Fibroblast of the conjunctiva (primary cell): ENCODE measurements at regions not wholly inside any gene's neighbourhood (a gene's known extent, or its start where the extent isn't known, plus 50 kb on each side); places are given as distances from the start of the nearest gene placed in this dataset.
"Not testable (repeated sequence)": the region's sequence is repeated elsewhere in the genome, so short reads cannot be mapped to it uniquely, and the experiment has no call there.

ENCODE experiments used
- DNase-seq: peaks from one replicate; pipeline ENCODE4 v3.0.0-alpha.2; 2010; ENCODE audit warnings: low read depth

DNA sequence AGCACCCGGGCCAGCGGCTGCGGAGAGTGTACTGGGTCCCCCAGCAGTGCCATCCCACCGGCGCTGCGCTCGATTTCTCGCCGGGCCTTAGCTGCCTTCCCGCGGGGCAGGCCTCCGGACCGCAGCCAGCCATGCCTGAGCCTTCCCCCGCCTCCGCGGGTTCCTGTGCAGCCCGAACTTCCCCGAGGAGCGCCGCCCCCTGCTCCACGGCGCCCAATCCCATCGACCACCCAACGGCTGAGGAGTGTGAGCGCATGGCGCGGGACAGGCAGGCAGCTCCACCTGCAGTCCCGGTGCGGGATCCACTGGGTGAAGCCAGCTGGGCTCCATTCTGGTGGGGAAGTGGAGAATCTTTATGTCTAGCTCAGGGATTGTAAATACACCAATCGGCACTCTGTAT is 325.4 kb downstream of the PPP1R3A start:
- DNase-seq, result not testable (repeated sequence)

DNA sequence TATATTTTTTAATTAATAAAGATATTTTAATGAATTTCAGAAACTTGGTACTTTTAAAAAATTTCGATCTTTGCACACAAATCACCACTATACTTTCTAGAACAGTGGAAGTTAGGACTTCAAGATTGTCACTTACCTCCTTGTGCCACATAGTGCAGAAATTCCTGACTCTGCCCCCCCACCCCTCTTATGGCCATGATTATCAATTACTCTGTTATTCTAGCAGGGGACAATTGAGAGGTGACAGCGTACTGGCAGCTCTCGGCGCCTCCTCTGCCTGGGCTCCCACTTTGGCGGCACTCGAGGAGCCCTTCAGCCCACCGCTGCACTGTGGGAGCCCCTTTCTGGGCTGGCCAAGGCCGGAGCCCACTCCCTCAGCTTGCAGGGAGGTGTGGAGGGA is 325.9 kb downstream of the PPP1R3A start:
- not testable (repeated sequence) for DNase-seq

DNA sequence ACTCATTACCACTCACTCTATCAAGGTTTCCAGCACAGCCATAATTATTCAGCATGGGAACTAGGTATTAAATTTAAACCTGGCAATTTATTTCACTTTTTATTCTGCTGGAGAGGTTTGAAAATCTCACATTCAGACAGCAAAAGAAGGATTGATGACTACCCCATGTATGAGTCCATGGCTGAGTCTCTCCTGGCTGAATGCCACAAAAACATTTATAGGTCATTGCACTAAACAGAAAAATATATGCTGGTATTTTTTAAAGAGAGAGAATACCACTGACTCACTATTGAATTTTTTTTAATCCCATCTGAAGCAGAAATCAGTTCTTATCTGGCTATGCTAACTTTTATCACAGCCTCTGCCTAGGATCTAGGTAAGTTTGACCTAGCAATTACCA is 336.3 kb downstream of the PPP1R3A start:
- no peak for DNase-seq

DNA sequence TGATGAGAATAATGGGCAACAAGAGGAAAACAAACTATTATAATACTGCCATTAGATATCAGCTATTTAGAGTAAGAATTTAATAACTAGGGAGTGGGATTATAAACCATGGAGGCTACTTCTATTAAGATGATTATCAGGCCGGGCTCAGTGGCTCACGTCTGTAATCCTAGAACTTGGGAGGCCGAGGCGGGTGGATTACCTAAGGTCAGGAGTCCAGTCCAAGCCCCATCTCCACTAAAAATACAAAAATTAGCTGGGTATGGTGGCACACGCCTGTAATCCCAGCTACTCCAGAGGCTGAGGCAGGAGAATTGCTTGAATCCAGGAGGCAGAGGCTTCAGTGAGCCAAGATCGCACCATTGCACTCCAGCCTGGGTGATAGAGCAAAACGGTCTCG is 355.6 kb downstream of the PPP1R3A start:
- not testable (repeated sequence) for DNase-seq

DNA sequence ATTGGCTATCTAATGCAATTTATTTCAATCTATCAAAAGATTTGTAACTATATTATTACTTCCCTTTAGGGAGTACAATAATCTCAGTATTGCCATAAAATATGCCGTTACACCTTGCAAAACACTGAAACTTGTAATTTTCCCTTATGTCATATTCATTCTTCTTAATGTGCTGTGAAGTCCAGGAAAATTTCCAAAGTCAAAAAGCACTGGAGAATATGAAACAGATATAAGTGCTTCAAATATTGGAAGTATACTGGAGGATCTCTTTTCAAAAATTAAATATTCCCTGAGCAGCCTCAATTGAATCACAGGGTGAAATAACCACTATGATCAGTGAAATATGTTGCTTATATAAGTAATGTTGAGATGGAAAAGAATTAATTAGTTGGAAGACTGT is 356.0 kb downstream of the PPP1R3A start:
- DNase-seq, result no peak

DNA sequence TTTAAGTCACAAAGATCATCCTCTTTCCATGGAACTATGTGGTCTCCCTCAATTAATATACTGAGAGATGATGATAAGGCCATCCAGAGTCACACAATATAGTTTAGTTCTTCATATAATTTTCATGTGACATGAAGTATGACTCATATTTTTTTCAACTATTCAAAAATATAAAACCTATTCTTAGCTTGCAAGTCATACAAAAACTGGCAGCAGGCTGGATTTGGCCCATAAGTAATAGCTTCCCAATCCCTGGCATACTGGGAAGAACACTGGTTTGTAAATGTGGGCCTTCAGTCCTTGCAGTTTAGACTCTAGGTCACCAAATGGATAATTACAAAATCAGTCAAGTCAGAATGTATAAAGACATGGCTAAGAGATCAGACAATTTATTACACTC is 356.6 kb downstream of the PPP1R3A start:
- no peak for DNase-seq

DNA sequence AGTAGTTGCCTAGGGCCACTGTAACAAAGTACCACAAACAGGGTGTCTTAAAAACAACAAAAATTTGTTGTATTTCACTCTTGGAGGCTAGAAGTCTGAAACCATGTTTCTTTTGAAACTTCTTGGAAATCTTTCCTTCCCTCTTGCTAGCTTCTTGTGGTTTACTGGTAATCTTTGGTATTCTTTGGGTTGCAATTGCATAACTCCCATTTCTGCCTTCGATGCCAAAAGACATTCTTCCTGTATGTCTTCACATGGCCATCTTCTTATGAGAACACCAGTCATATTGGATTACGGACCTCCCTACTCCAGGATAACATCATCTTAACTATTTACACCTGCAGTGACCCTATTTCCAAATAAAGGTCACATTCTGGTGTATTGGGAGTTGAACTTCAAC is 357.4 kb downstream of the PPP1R3A start:
- DNase-seq, result peak; percentile 6

DNA sequence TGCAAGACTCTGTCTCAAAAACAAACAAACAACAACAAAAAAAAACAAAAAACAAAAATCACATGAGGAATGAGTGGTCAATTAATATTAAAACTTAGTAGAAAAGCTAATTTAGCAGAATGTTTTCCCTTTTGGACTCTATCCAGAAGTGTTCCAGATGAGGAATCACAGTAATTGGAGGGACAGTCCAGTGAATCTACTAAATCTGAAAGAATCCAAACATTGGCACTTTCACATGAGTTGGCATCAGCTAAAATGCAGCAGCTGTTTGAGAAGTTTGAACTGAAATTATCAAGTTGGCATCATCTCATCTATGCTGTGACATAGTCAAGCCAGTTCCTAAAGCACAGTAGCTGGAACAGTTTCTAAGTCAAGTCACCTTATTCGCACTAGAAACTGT is 367.8 kb downstream of the PPP1R3A start:
- no peak for DNase-seq

DNA sequence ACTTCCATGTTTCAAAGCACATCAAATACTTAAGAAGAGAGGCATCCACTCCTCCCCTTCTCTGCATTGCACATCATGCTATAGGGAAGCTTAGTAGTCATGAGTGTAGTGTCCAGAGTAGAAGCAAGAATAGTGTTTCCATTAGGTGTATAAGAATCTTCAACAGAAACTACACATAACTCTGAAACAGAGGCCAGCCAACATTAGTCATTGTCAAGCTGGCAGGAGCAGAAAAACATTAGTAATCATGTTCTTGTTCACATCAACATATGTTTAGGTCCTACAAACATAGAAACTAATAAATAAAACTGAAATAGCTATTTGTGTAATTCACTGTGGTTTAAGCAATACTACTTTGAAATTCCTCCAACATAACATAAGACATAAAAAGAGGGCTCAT is 370.2 kb downstream of the PPP1R3A start:
- no peak for DNase-seq

DNA sequence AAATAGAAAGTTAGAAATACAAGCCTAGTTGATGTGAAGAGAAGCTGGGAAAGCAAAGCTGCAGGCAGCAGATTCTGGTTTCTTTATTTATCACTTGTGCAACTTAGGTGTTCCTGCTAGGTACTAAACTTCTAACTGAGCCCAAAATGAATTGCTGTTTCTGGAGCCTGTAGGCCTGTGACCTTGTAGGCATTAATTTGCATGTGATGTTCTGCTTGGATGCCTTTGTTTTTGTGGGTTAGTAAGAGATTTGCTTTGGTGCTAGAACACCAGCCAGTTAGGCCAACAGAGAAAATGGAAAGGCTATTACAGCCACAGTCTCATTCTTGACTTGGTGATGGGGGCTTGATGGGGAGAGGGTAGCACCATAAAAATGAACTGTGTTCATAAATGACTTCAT is 370.7 kb downstream of the PPP1R3A start:
- DNase-seq, result no peak

DNA sequence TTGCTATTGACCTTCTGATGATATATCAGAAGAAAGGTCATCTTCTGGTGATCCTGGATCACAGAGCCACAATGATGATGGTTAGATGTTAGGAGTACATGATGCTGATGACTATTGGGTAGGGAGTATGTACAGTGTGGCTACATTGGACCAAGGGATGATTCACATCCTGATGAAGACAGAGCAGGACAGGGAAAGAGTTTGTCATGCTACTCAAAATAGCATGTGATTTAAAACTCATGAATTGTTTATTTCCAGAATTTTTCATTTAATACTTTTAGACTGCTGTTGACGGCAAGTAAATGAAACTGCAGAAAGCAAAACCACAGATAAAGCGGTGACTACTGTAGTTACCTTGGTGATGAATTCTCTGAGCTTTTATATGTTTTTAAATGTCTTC is 397.3 kb downstream of the PPP1R3A start:
- DNase-seq, result no peak

DNA sequence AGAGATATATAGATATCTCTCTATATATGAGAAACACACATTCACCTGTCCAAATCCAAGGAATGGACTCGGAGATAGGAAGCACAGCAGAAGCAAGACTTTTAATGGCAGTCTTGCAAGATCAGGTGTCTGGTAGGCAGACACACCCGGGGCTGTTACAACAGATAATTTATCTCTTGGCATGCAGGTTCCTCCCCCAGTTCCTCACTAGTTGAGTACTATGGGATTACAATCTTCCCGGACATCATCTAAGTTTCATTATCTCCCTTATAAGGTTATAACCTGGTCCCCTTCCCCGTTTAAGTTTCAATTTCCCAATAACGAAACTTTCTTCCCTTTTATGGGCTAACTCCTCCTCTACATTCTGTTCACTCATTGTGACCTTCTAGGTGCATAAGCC is 399.3 kb downstream of the PPP1R3A start:
- no peak for DNase-seq

DNA sequence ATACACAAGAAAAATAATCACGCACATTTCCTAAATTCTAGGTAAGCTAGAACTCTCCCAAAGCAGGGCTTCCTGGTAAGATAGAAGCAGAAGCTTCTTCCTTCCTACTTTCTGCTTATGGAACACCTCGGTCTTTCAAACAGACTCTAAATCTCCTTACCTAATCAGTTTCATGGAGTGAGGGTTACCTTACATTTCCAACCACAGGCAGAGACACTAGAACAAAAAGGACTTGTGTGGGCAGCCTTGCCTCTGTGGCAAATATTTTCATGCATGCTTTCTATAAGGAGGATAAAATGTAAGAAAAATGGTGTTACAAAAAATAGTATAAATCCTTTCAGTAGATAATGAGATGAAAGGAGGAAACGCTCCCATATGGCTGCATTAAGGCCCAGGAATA is 386.3 kb upstream of the SMIM30 start:
- no peak for DNase-seq

DNA sequence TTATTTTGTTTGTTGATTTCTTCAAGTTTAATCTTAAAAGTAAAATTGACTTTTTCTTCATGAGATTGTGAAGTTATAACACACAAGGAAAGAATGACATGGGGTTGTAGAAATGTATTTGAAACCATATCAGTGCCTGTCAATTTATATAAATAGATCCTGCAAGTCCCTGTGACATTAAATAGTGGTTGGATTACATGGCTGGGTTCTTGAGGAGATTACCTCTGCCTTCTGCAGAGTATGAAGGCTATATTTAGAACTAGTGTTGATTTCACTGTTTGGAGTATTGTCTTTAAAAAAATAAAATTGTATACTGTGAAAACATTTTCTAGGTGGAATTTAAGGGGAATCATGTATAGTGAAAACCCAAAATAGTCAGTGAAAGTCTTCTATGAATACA is 385.8 kb upstream of the SMIM30 start:
- DNase-seq, result no peak

DNA sequence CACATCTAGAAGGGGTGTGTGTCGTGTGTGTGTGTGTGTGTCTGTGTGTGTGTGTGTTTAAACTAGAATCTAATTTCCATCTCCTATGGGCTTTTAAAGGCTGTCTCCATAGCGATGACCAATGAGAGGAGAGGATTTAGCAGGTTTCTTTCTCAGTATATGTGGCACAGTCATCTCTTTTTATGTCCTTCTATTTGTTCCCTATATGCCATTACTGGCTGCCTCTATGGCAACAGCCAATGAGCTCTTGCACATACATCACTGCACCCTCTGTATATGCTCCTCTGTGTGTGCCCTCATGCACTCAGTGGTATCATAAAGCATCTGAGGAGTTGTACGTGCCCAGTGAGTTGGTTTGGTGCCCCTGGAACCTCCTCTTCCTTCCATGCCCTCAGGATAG is 378.2 kb upstream of the SMIM30 start:
- DNase-seq, result not testable (repeated sequence)

DNA sequence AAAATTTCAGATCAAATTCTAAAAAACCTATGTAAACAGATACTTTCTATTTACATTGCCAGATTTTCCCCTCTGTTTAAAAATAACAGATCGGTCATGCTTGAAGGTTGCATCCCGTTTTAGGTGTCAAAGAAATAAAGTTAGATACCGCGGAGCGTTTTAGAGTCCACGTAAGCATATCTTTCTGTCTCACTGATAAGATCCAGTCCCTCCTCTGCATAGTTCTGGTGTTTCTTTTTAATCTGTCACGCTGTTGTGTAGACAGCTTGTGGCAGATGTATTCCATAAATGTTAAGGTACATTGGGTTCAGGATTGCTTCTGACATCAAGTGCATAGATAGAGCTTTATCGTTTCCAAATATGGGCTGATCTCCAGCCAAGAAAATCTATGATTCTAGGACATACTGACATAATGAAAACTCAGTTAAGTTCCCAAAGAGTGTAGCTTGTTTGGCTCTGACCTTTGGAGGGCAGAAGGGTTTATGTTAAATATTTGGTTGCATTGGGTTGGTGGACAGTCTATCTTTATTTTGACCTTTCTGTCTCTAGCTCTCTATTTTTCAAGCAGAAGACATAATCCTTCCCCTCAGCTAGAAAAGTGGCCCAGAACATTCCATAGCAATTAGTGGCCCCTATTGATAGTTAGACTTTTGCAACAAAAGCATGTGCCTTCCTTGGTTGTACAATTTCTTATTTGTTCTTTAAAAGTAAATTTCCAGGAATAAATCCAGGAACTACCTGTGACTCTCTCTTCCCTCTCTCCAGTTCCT is 376.6 kb upstream of the SMIM30 start:
- not testable (repeated sequence) for DNase-seq

DNA sequence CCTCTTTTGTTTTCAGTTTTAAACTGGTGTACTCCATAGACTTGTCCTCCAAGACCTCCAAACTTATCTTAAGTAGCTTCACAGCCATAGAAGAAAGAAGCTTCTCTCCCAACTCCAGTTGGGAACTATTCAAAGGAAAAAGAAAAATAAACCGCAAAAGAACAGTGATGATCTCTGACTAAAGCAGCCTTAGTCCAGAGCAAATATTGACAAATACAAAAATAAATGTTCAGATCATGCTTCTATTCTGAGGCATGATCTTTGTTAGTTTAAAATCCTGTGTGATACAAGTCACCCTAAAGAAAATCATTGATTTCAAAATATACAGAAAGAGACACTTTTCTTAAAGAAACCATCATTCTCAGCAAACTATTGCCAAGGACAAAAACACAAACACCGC is 373.0 kb upstream of the SMIM30 start:
- no peak for DNase-seq

DNA sequence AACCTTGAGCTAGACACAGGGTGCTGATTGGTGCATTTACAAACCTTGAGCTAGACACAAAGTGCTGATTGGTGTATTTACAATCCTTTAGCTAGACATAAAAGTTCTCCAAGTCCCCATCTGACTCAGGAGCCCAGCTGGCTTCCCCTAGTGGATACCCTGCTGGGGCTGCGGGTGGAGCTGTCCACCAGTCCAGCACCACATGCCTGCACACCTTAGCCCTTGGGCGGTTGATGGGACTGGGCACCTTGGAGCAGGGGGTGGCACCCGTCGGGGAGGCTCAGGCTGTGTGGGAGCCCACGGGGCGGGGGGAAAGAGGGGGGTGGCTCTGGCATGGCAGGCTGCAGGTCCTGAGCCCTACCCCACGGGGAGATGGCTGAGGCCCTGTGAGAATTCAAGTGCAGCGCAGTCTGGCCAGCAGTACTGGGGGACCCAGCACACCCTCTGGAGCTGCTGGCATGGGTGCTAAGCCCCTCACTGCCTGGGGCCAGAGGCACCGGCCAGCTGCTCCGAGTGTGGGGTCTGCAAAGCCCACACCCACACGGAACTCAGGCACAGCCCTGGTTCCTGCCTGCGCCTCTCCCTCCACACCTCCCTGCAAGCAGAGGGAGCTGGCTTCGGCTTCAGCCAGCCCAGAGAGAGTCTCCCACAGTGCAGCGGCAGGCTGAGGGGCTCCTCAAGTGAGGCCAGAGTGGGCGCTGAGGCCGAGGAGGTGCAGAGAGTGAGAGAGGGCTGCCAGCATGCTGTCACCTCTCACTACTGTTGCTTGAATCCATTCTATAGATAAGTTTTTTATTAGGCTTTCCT is 369.8 kb upstream of the SMIM30 start:
- DNase-seq, result no peak

DNA sequence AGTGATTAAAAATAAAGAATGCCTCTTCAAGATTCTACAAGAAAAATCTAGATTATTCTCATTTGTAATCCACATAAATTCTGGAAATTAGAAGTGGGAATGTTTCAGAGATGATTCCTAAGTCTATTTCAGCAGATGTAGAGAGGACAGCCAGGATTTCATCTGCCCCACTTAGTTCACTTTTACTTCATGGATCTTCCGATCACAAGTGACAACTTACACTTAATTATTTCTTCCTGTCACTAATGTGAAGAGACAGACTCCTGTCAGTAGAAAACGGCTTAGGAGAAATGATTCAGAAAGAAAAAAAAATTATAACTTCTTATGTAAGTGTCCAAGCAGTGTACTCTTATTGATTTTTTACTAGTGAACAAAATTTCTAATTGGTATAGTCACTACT is 368.2 kb upstream of the SMIM30 start:
- no peak for DNase-seq

DNA sequence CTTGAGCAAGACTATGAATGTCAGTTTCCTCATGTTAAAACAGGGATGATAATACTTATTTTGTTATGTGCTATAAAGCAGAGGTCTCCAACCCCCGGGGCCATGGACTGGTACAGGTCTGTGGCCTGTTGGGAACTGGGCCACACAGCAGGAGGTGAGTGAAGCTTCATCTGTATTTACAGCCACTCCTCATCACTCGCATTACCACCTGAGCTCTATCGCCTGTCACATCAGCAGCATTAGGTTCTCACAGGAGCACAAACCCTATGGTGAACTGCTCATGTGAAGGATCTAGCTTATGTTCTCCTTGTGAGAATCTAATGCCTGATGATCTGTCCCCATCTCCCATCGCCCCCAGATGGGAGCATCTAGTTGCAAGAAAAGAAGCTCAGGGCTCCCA is 365.3 kb upstream of the SMIM30 start:
- DNase-seq, result no peak

DNA sequence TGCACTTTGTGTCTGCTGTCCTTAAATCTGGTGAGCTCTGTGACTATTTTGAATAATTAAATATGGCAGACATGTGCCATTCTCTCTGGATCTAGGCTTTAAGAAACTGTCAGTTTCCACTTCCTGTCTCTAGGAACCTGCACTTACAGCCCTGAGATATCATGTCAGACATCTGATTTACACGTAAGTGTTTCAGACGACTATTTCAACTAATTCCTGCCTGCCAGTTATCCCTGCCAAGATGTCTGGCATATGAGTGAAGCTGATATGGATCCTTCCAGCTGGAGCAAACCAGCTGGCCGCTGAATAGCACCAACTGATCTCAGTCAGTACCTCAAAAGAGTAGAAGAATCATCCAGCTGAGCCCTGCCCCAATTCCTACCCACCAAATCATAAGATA is 362.2 kb upstream of the SMIM30 start:
- no peak for DNase-seq

DNA sequence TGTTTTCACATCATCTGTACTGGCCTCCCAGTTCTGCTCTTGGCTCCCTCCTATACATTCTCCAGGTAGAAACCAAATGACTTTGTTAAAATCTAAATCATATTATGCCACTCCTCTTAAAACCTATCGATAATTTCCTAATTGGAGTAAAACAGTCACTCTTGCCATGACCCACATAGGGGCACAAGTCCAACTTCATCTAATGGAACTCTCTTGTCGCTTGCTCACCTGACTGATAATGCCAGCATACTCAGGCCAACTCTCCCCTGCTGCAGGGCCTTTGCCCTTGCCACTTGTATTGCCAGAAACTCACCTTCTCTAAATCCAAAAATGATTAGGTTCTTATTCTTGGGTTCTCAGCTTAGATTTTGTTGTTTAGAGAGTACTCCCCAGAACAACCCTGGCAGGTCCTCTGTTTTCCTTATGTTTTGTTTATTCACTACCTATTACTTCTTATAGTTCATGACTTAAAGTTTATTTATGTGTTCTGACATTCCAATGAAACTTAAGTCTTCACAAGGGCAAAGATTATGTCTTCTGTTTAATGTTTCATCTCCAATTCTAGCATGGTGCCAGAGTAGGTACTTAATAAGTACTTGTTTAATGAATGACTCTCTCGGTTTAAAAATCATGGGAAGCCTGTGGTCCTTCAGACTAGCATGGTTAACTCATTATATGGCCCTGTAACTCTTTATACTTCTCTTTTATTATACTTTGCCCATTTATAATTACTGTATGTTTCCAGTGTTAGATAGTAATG is 345.9 kb upstream of the SMIM30 start:
- DNase-seq, result no peak

DNA sequence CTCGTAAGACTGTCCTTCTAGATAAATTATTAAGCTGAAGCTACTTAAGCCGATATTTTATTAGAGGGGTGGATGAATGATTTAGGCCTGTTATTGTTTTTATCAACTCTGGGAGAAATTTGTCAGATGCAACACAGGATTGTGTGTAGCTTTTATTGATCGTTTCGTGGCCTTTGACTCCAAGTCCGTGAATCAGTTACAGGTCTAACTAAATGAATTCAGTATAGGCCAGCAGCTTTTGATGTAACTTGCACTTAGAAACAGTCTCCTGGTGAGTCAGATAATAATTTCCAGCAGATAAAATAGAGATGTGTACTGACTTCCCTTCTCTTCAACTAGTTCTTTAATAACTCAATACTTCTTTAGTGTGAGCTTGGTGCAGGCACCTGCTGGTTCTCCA is 341.7 kb upstream of the SMIM30 start:
- no peak for DNase-seq
